SU-DHL-6 (cell line): ENCODE measurements at regions not wholly inside any gene's neighbourhood (a gene's known extent, or its start where the extent isn't known, plus 50 kb on each side); places are given as distances from the start of the nearest gene placed in this dataset.

Experiments
- H2AFZ ChIP-seq: fragments of 200-600 bp; sonication (generic); 2 replicates; pipeline ENCODE4 v1.6.1; 2014; ENCODE audit warnings: low read depth, mild to moderate bottlenecking, moderate library complexity, mixed read lengths, antibody characterized with exemption, low read length; ENCODE audit not compliant: severe bottlenecking
- H3F3A ChIP-seq: fragments of 200-600 bp; shearing (Covaris generic); 2 replicates; pipeline ENCODE4 v1.6.0; 2016; ENCODE audit warnings: antibody characterized with exemption, mild to moderate bottlenecking; ENCODE audit not compliant: insufficient read depth
- H3K27ac ChIP-seq: fragments of 200-600 bp; sonication (generic); 2 replicates; pipeline ENCODE4 v1.5.1; 2016; ENCODE audit warnings: low read depth, mild to moderate bottlenecking, low read length, moderate library complexity, mixed read lengths
- H3K27me3 ChIP-seq: fragments of 200-600 bp; sonication (generic), shearing (Covaris generic); 2 replicates; pipeline ENCODE4 v1.6.0; 2014; ENCODE audit warnings: mild to moderate bottlenecking, low read length
- H3K36me3 ChIP-seq: fragments of 200-600 bp; sonication (generic); 2 replicates; pipeline ENCODE4 v1.6.1; 2014; ENCODE audit warnings: mild to moderate bottlenecking, low read length, mixed read lengths
- H3K4me2 ChIP-seq: fragments of 300-600, 200-600 bp; shearing (Covaris generic), sonication (generic); 2 replicates; pipeline ENCODE4 v1.6.0; 2014; ENCODE audit warnings: low read length, low read depth, mild to moderate bottlenecking; ENCODE audit not compliant: poor library complexity, severe bottlenecking
- H3K4me3 ChIP-seq: fragments of 200-600 bp; sonication (generic); 2 replicates; pipeline ENCODE4 v1.5.1; 2014; ENCODE audit warnings: antibody characterized with exemption, low read length, mild to moderate bottlenecking, mixed read lengths; ENCODE audit not compliant: insufficient read depth, poor library complexity, severe bottlenecking
- H3K79me2 ChIP-seq: fragments of 200-600 bp; sonication (generic); 2 replicates; pipeline ENCODE4 v1.6.1; 2014; ENCODE audit warnings: mild to moderate bottlenecking, low read length, moderate library complexity; ENCODE audit not compliant: insufficient read depth
- H3K9ac ChIP-seq: fragments of 200-600 bp; sonication (generic); 2 replicates; pipeline ENCODE4 v1.7.0; 2014; ENCODE audit warnings: mild to moderate bottlenecking, low read length
- H3K9me2 ChIP-seq: fragments of 200-600 bp; sonication (generic); replicated peaks from 2 replicates; pipeline ENCODE4 v1.6.1; 2014; ENCODE audit warnings: low read length; ENCODE audit not compliant: insufficient read depth
- H3K9me3 ChIP-seq: fragments of 200-600 bp; sonication (generic); 2 replicates; pipeline ENCODE4 v1.6.1; 2014; ENCODE audit warnings: low read length, mixed read lengths; ENCODE audit not compliant: insufficient read depth
- H4K20me1 ChIP-seq: fragments of 200-600 bp; sonication (generic); 2 replicates; pipeline ENCODE4 v1.6.1; 2014; ENCODE audit warnings: low read depth, mild to moderate bottlenecking, antibody characterized with exemption, low read length, moderate library complexity, mixed read lengths
- EZH2phosphoT487 ChIP-seq: fragments of 200-600 bp; sonication (generic), shearing (Covaris generic); conservative IDR thresholded peaks from 2 replicates; pipeline ENCODE4 v1.6.1; 2018; ENCODE audit warnings: mild to moderate bottlenecking, antibody characterized with exemption, low read length, moderate library complexity, mixed read lengths
- TF ChIP-seq, protein P1 (sequence below): fragments of 200-600 bp; sonication (generic); IDR thresholded peaks from one replicate; pipeline ENCODE4 v1.5.1; 2017; ENCODE audit warnings: antibody characterized with exemption, mild to moderate bottlenecking, low read length, moderate library complexity; ENCODE audit not compliant: insufficient read depth, poor library complexity, severe bottlenecking

DNA sequence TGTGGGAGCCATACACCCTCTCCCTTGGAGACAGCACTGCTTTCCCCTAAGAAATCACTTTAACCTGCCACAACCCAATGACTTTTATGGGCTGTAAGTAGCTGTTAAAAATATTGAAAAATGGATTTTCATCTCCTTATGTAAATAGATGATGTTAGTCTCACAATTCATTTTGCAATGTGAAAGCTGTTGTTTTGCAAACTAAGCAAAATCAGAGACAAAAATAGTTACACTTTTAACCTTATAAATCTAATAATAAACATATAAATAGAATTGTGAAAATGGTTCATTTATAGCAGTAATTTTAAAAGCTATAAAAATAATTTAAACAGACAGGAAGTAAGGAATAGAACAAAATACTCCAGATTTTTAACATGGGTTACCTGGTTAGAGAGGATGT lies 268.8 kb upstream of the MAGI2 start:
- Histone ChIP-seq H3K79me2 (no peaks in the 10 kb centered on the region), H3K9me3 (no peaks in the 10 kb centered on the region), H3K4me3 (no peak overlapping the region), H2AFZ (no peak overlapping the region), H3K27me3 (no peaks in the 10 kb centered on the region), H3K36me3 (no peaks in the 10 kb centered on the region), H3K4me2 (no peak overlapping the region), H3K9me2 (0 out of 2 replicates have a peak, but pooled peaks cover 5% of the 10 kb centered on the region), H4K20me1 (no peaks in the 10 kb centered on the region), H3K9ac (no peak overlapping the region), H3K27ac (no peak overlapping the region), H3F3A (no peaks in the 10 kb centered on the region)
- no peak for TF ChIP-seq EZH2phosphoT487
- TF ChIP-seq, protein P1, sequence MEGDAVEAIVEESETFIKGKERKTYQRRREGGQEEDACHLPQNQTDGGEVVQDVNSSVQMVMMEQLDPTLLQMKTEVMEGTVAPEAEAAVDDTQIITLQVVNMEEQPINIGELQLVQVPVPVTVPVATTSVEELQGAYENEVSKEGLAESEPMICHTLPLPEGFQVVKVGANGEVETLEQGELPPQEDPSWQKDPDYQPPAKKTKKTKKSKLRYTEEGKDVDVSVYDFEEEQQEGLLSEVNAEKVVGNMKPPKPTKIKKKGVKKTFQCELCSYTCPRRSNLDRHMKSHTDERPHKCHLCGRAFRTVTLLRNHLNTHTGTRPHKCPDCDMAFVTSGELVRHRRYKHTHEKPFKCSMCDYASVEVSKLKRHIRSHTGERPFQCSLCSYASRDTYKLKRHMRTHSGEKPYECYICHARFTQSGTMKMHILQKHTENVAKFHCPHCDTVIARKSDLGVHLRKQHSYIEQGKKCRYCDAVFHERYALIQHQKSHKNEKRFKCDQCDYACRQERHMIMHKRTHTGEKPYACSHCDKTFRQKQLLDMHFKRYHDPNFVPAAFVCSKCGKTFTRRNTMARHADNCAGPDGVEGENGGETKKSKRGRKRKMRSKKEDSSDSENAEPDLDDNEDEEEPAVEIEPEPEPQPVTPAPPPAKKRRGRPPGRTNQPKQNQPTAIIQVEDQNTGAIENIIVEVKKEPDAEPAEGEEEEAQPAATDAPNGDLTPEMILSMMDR: no peak

DNA sequence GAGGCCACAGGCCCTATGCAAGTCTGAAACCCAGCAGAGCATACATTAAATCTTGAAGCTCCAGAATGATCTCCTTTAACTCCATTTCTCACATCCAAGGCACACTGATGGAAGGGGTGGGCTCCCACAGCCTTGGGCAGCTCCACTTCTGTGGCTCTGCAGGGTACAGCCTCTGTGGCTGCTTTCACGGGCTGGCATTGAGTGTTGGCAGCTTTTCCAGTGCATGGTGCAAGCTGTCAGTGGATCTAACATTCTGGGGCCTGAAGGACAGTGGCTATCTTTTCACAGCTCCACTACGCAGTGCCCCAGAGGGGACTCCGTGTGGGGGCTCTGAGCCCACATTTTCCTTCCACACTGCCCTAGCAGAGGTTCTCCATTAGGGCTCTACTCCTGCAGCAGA lies 265.7 kb upstream of the MAGI2 start:
- Histone ChIP-seq H3K27me3 (no peaks in the 10 kb centered on the region), H3K9me3 (no peaks in the 10 kb centered on the region), H3K36me3 (no peaks in the 10 kb centered on the region), H3F3A (no peaks in the 10 kb centered on the region), H3K9ac (no peak overlapping the region), H3K4me3 (no peak overlapping the region), H3K27ac (no peak overlapping the region), H4K20me1 (no peaks in the 10 kb centered on the region), H3K9me2 (0 out of 2 replicates have a peak, but pooled peaks cover 5% of the 10 kb centered on the region), H3K79me2 (no peaks in the 10 kb centered on the region), H3K4me2 (no peak overlapping the region), H2AFZ (no peak overlapping the region)
- TF ChIP-seq, protein P1: no peak

DNA sequence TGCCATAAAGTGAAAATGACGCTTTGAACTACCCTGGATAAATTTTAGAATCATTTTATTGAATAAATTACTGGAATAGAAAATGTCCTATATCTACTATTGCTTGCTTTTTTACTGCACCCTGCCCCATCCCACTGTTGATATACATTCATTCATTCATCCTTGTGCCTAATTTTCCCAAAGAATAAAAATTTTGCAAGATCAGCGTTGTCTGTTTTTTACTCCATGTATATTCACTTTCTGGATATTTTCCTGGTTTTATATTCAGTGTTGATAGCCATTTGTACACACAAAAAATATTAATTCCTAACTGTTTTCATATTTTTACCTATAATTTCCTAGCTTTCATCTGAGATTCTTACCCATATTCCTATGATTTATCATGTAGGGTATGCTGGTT lies 262.9 kb upstream of the MAGI2 start:
- H4K20me1 ChIP-seq: no peaks in the 10 kb centered on the region
- H3K9ac ChIP-seq: no peak overlapping the region
- TF ChIP-seq EZH2phosphoT487: no peak
- TF ChIP-seq, protein P1: no peak
- H3K9me3 ChIP-seq: no peaks in the 10 kb centered on the region
- no peaks in the 10 kb centered on the region for H3K79me2 ChIP-seq
- no peak overlapping the region for H3K4me3 ChIP-seq
- H3K4me2 ChIP-seq: no peak overlapping the region
- H3K36me3 ChIP-seq: no peaks in the 10 kb centered on the region
- H3K9me2 ChIP-seq: 0 out of 2 replicates have a peak, but pooled peaks cover 1% of the 10 kb centered on the region
- no peaks in the 10 kb centered on the region for H3F3A ChIP-seq
- no peak overlapping the region for H3K27ac ChIP-seq
- H3K27me3 ChIP-seq: no peaks in the 10 kb centered on the region
- H2AFZ ChIP-seq: no peak overlapping the region

DNA sequence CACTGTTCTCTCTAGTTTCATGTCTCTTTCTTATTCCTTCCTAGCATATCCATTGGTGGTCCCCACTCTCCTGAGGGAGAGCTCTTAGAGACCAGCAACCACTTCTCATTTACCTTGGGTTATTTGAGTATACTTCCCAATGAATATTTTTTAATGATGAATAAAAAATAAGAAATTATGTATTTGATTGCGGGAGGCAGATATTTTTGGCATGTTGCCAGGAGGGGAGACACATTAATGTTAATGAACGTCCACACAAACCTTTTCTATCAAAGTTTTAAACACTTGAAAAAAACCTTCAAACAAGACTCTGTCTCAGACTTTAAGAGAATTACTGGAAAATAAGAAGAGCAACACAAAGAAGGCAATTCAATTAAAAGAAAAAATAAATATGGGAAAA lies 260.6 kb upstream of the MAGI2 start:
- no peaks in the 10 kb centered on the region for H4K20me1 ChIP-seq
- peaks cover 6% of the 10 kb centered on the region; the same call in 1 of the 2 replicates for H3K9me2 ChIP-seq
- H3K4me3 ChIP-seq: no peak overlapping the region
- H3F3A ChIP-seq: no peaks in the 10 kb centered on the region
- H2AFZ ChIP-seq: no peak overlapping the region
- H3K9ac ChIP-seq: no peak overlapping the region
- H3K27me3 ChIP-seq: no peaks in the 10 kb centered on the region
- no peak overlapping the region for H3K27ac ChIP-seq
- TF ChIP-seq, protein P1: no peak
- no peak for TF ChIP-seq EZH2phosphoT487
- H3K4me2 ChIP-seq: no peak overlapping the region
- no peaks in the 10 kb centered on the region for H3K9me3 ChIP-seq
- H3K79me2 ChIP-seq: no peaks in the 10 kb centered on the region
- no peaks in the 10 kb centered on the region for H3K36me3 ChIP-seq
